A549 (cell line): ENCODE measurements at regions not wholly inside any gene's neighbourhood (a gene's known extent, or its start where the extent isn't known, plus 50 kb on each side); places are given as distances from the start of the nearest gene placed in this dataset.

ENCODE experiments used
- CBX8 ChIP-seq: fragments of 200-600 bp; sonication (generic); IDR thresholded peaks from 2 replicates; pipeline ENCODE4 v1.6.1; 2016
- MYC ChIP-seq: IDR thresholded peaks from 2 replicates; pipeline ENCODE4 v1.6.1; 2012; ENCODE audit warnings: mild to moderate bottlenecking, inconsistent platforms, low read length, improper control_type of control experiment, borderline replicate concordance
- NR3C1 ChIP-seq: fragments of >200 bp; sonication (Bioruptor Twin); formaldehyde crosslinking; IDR thresholded peaks from 3 replicates; pipeline ENCODE4 v1.6.1; 2017
- RNF2 ChIP-seq: fragments of 200-600 bp; sonication (generic); IDR thresholded peaks from 2 replicates; pipeline ENCODE4 v1.6.1; 2016; ENCODE audit warnings: low read depth, mild to moderate bottlenecking, antibody characterized with exemption, moderate library complexity, borderline replicate concordance
- TF ChIP-seq, protein P1 (sequence below): fragments of >200 bp; sonication (Bioruptor Twin); formaldehyde crosslinking; IDR thresholded peaks from 3 replicates; pipeline ENCODE4 v1.5.1; 2016

DNA sequence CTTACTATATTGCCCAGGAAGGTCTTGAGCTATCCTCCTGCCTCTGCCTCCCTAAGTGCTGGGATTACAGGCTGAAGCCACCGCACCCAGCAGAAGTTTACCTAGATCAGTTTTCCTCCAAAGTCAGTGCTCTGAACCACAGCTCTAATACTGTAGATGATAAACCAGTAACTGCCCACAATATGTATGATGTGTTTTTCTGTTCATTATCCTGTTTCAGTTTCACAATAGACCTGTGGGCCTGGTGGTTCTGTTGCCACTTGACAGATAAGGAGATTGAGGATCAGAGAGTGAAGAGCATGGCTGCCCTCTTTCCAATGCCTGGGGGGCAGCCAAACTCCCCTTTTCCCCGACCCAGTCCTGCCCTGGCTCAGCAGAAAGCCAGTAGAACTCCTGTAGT, 87.0 kb downstream of the EFNB1 start:
- TF ChIP-seq RNF2 = no peak
- TF ChIP-seq, protein P1, sequence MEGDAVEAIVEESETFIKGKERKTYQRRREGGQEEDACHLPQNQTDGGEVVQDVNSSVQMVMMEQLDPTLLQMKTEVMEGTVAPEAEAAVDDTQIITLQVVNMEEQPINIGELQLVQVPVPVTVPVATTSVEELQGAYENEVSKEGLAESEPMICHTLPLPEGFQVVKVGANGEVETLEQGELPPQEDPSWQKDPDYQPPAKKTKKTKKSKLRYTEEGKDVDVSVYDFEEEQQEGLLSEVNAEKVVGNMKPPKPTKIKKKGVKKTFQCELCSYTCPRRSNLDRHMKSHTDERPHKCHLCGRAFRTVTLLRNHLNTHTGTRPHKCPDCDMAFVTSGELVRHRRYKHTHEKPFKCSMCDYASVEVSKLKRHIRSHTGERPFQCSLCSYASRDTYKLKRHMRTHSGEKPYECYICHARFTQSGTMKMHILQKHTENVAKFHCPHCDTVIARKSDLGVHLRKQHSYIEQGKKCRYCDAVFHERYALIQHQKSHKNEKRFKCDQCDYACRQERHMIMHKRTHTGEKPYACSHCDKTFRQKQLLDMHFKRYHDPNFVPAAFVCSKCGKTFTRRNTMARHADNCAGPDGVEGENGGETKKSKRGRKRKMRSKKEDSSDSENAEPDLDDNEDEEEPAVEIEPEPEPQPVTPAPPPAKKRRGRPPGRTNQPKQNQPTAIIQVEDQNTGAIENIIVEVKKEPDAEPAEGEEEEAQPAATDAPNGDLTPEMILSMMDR = no peak
- TF ChIP-seq MYC = no peak
- TF ChIP-seq NR3C1 = no peak
- no peak for TF ChIP-seq CBX8
